ENCODE measurements at regions not wholly inside any gene's neighbourhood (a gene's known extent, or its start where the extent isn't known, plus 50 kb on each side); places are given as distances from the start of the nearest gene placed in this dataset.

DNA sequence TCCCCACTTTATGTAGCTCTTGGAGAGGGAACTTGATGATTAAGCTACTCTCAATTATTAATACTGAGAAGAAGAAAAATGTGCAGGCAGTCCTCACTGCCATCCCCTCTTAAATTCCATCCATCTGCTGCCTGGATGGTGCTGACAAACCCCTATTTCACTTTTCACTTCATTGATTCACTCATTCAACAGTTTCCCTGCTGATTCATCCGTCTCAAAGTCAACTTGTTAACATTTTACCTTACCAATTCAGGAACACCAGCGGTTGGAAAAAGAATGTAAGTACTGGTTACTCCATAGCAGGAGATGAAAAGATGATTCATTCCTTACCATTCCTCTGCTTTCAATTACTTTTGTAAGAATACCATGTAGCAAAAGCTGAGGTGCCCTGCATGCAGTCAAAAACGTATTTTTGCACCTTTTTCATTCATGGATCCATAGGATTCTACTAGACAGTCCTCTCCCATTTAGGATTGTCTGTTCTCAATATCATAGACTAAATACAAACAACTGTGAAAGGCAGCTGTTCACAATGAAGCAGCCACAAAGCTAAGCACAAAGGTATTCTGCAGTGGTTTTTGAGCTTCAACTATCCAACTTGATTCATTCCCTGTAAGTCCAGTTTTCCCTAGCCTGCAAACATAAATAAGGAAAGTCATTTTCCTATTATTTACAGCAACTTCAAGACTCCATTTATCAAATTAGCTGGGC is 262.0 kb downstream of the MREG start:
- TF ChIP-seq, protein P1, sequence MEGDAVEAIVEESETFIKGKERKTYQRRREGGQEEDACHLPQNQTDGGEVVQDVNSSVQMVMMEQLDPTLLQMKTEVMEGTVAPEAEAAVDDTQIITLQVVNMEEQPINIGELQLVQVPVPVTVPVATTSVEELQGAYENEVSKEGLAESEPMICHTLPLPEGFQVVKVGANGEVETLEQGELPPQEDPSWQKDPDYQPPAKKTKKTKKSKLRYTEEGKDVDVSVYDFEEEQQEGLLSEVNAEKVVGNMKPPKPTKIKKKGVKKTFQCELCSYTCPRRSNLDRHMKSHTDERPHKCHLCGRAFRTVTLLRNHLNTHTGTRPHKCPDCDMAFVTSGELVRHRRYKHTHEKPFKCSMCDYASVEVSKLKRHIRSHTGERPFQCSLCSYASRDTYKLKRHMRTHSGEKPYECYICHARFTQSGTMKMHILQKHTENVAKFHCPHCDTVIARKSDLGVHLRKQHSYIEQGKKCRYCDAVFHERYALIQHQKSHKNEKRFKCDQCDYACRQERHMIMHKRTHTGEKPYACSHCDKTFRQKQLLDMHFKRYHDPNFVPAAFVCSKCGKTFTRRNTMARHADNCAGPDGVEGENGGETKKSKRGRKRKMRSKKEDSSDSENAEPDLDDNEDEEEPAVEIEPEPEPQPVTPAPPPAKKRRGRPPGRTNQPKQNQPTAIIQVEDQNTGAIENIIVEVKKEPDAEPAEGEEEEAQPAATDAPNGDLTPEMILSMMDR (conservative IDR thresholded peaks at IDR 0.05; ENCODE audit: low read depth, low read length): no peak
- TF ChIP-seq EZH2 (IDR thresholded peaks at IDR 0.05; ENCODE audit: low read length, unreplicated experiment) (no peak), EZH2phosphoT487 (IDR thresholded peaks at IDR 0.05; ENCODE audit: borderline replicate concordance, low read length) (no peak)
